Left lung (tissue), 4 donors: ENCODE measurements at regions not wholly inside any gene's neighbourhood (a gene's known extent, or its start where the extent isn't known, plus 50 kb on each side); places are given as distances from the start of the nearest gene placed in this dataset.
"Not testable (repeated sequence)": the region's sequence is repeated elsewhere in the genome, so short reads cannot be mapped to it uniquely, and the experiment has no call there.

Experiments
- ATAC-seq: fragments of 200-7000 bp; cut with Tn5 transposase; one replicate; pipeline ENCODE4 v1.9.1; 2020; ENCODE audit warnings: moderate library complexity
- DNase-seq, 4 donors: peaks; one replicate each; pipeline ENCODE4 v3.0.0-alpha.2; 2013 to 2020
- H3K27ac ChIP-seq, 2 donors: fragments of 200-600 bp; sonication (generic) in 1 of 2; one replicate each; pipeline versions ENCODE4 v1.5.0 to v1.8.0; 2020 to 2021
- H3K27me3 ChIP-seq, 2 donors: fragments of 200-600 bp; sonication (generic) in 1 of 2; one replicate each; pipeline versions ENCODE4 v1.5.0 to v1.8.0; 2020 to 2021
- H3K36me3 ChIP-seq, 2 donors: fragments of 200-600 bp; sonication (generic) in 1 of 2; one replicate each; pipeline versions ENCODE4 v1.5.0 to v1.8.0; 2020 to 2021
- H3K4me1 ChIP-seq, 2 donors: fragments of 200-600 bp; one replicate each; pipeline ENCODE4 v1.8.0; 2021
- H3K4me3 ChIP-seq, 2 donors: fragments of 200-600 bp; sonication (generic) in 1 of 2; one replicate each; pipeline versions ENCODE4 v1.5.0 to v1.8.0; 2020 to 2021; ENCODE audit warnings: mild to moderate bottlenecking in 1 of 2
- H3K9me3 ChIP-seq, 2 donors: fragments of 200-600 bp; sonication (generic) in 1 of 2; one replicate each; pipeline versions ENCODE4 v1.5.0 to v1.8.0; 2020 to 2021
- intact Hi-C, 2 donors: fragments of 100-400 bp; cut with DNase I; formaldehyde crosslinking; loops; one replicate each; pipeline versions ENCODE4 v1.11.2 to v1.14.2; 2022
- TF ChIP-seq, protein P1 (sequence below), 2 donors: fragments of 200-600 bp; sonication (generic) in 1 of 2; IDR thresholded peaks; one replicate each; pipeline versions ENCODE4 v1.5.0 to v1.8.0; 2021; ENCODE audit warnings: antibody characterized with exemption in 2 of 2
- donor health status: DM: no; HTN: yes; CAD: no.
- donor health status: DM: no; HTN: no; CAD: no.

DNA sequence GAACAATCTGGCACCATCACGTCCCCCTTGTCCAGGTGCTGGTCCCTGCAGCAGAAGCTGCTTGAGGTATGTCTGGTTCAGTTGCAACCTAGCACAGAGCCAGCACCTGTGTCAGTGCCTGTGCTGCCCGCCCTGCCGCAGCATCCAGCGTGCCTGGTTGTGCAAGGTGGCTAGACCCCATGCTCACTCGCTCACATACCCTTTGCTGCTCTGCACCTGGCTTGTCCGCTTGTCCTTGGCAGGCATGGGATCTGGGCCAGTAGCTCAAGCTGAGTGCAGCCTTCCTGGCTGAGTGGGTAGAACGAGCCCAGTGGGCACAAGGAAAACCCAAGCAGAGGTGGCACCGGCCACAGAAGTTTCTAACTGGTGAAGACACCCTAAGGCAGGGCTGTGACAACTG lies 314.6 kb upstream of the KYNU start:
- Histone ChIP-seq H3K9me3 (no peaks in the 10 kb centered on the region), H3K27me3 (no peaks in the 10 kb centered on the region), H3K4me3 (no peak overlapping the region), H3K27ac (no peak overlapping the region), H3K4me1 (no peaks in the 10 kb centered on the region), H3K36me3 (no peaks in the 10 kb centered on the region)
- ATAC-seq (no peak), DNase-seq (peak in 1 of 4 donors; percentile 63)
- TF ChIP-seq, protein P1, sequence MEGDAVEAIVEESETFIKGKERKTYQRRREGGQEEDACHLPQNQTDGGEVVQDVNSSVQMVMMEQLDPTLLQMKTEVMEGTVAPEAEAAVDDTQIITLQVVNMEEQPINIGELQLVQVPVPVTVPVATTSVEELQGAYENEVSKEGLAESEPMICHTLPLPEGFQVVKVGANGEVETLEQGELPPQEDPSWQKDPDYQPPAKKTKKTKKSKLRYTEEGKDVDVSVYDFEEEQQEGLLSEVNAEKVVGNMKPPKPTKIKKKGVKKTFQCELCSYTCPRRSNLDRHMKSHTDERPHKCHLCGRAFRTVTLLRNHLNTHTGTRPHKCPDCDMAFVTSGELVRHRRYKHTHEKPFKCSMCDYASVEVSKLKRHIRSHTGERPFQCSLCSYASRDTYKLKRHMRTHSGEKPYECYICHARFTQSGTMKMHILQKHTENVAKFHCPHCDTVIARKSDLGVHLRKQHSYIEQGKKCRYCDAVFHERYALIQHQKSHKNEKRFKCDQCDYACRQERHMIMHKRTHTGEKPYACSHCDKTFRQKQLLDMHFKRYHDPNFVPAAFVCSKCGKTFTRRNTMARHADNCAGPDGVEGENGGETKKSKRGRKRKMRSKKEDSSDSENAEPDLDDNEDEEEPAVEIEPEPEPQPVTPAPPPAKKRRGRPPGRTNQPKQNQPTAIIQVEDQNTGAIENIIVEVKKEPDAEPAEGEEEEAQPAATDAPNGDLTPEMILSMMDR (IDR thresholded peaks at IDR 0.05) = no peak
- intact Hi-C loops = no loop called here

- Histone ChIP-seq H3K27ac (no peak overlapping the region), H3K36me3 (no peaks in the 10 kb centered on the region), H3K4me1 (no peaks in the 10 kb centered on the region), H3K27me3 (no peaks in the 10 kb centered on the region), H3K9me3 (no peaks in the 10 kb centered on the region), H3K4me3 (no peak overlapping the region)
- ATAC-seq = no peak
- intact Hi-C loops = no loop called here
- peak in 1 of 4 donors; percentile 39 for DNase-seq
- TF ChIP-seq, protein P1 (IDR thresholded peaks at IDR 0.05) = no peak
Measured at GRCh38 chr2:142561656-142562055, 315.8 kb upstream of the KYNU start.

DNA sequence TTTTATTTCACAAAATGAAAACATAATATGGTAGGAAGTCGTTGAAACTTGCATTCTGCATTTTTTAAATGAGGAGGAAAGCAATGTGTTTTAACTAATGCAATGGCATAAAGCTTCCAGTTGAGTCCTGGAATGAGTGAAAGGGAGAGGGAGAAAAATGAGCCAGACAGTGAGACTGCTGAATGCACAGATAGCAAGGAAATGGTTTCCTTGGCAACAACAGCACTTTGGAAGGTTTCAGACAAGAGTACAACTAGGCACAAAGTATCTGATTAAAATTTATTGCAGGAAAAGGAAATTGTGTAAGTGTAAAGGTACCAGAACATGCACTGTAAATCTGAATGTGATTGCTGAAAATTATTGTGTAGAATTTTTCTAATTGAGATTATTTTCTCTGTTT lies 320.1 kb upstream of the KYNU start:
- ATAC-seq (no peak), DNase-seq (no peak)
- no peaks in the 10 kb centered on the region for H3K4me1 ChIP-seq
- TF ChIP-seq, protein P1 (IDR thresholded peaks at IDR 0.05) = no peak
- H3K27me3 ChIP-seq = no peaks in the 10 kb centered on the region
- intact Hi-C loops = no loop called here
- H3K4me3 ChIP-seq = no peak overlapping the region
- H3K9me3 ChIP-seq = no peaks in the 10 kb centered on the region
- H3K27ac ChIP-seq = no peak overlapping the region
- H3K36me3 ChIP-seq = no peaks in the 10 kb centered on the region

DNA sequence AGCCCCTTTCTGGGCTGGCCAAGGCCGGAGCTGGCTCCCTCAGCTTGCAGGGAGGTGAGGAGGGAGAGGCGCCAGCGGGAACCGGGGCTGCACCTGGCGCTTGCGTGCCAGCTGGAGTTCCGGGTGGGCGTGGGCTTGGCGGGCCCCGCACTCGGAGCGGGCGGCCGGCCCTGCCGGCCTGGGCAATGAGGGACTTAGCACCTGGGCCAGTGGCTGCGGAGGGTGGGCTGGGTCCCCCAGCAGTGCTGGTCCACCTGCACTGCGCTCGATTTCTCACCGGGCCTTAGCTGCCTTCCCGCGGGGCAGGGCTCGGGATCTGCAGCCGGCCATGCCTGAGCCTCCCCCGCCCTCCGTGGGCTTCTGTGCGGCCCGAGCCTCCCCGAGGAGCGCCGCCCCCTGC lies 331.5 kb upstream of the KYNU start:
- H3K9me3 ChIP-seq = peaks cover 0 to 13% of the 10 kb centered on the region in 2 donors
- H3K36me3 ChIP-seq, intact Hi-C loops, H3K27ac ChIP-seq, H3K4me3 ChIP-seq, H3K4me1 ChIP-seq, H3K27me3 ChIP-seq, ATAC-seq: not testable (repeated sequence)
- DNase-seq = peak in 1 of 4 donors; percentile 65

DNA sequence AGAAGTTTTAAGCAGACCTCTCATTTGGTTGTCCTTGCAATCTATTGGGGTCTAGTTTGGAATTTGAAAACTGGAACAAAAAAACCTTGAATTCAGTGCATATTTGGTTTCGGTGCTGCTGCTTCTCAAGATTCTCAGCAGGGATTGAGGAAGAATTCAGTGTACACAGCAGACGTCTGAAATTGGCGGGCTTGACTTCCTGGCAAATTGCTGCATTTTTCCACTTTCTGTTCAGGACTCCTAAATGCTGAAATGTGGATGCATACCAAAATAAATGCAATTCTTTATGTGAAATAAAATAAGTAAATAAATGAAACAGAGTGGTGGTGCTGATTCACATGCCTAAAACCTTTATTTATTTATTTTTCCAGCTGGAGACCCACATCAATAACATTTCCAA lies 332.4 kb upstream of the KYNU start:
- peak in 2 of 4 donors; percentile 48 for DNase-seq

GRCh38 chr2:142544173-142544572 lies 333.3 kb upstream of the KYNU start:
- no peak for DNase-seq
- intact Hi-C loops = no loop called here
- H3K36me3 ChIP-seq = no peaks in the 10 kb centered on the region
- TF ChIP-seq, protein P1 (IDR thresholded peaks at IDR 0.05) = no peak
- no peak overlapping the region for H3K4me3 ChIP-seq
- H3K4me1 ChIP-seq = no peaks in the 10 kb centered on the region
- H3K9me3 ChIP-seq = peaks cover 0 to 7% of the 10 kb centered on the region in 2 donors
- no peak for ATAC-seq
- H3K27ac ChIP-seq = no peak overlapping the region
- H3K27me3 ChIP-seq = no peaks in the 10 kb centered on the region

More for the DNA sequence above, 332.4 kb upstream of the KYNU start:
- H3K27me3 ChIP-seq = no peaks in the 10 kb centered on the region
- ATAC-seq = no peak
- H3K4me3 ChIP-seq = no peak overlapping the region
- peaks cover 0 to 9% of the 10 kb centered on the region in 2 donors for H3K9me3 ChIP-seq
- no peak overlapping the region for H3K27ac ChIP-seq
- intact Hi-C loops = no loop called here
- TF ChIP-seq, protein P1 (IDR thresholded peaks at IDR 0.05) = no peak
- H3K36me3 ChIP-seq = no peaks in the 10 kb centered on the region
- no peaks in the 10 kb centered on the region for H3K4me1 ChIP-seq
